ENCODE measurements at regions not wholly inside any gene's neighbourhood (a gene's known extent, or its start where the extent isn't known, plus 50 kb on each side); places are given as distances from the start of the nearest gene placed in this dataset.
"Not testable (repeated sequence)": the region's sequence is repeated elsewhere in the genome, so short reads cannot be mapped to it uniquely, and the experiment has no call there.

GRCh38 chr2:43001055-43001378 lies 208.6 kb upstream of the HAAO start:
- H3K4me1 ChIP-seq (ENCODE audit: control insufficient read depth in 2 of 2, insufficient read depth in 2 of 2, low read length in 2 of 2), result peaks cover 9 to 20% of the 10 kb centered on the region in 2 donors
- no peaks in the 10 kb centered on the region for H3K9me3 ChIP-seq (ENCODE audit: control insufficient read depth in 2 of 2, insufficient read depth in 1 of 2, low read length in 1 of 2)
- H3K36me3 ChIP-seq (ENCODE audit: control insufficient read depth in 2 of 2, insufficient read depth in 2 of 2, low read length in 1 of 2), result no peaks in the 10 kb centered on the region
- no peak overlapping the region for H3K4me3 ChIP-seq (ENCODE audit: low read length in 2 of 2)
- no peaks in the 10 kb centered on the region for H3K27me3 ChIP-seq (ENCODE audit: control insufficient read depth in 2 of 2, insufficient read depth in 1 of 2, low read length in 1 of 2)
- WGBS, result 99% methylated on average over 4 of the region's 4 CpGs
- DNase-seq (ENCODE audit: low read depth in 6 of 9, low spot score in 9 of 9), result no peak
- H3K27ac ChIP-seq (ENCODE audit: low read depth in 1 of 2, low read length in 1 of 2), result no peak overlapping the region

GRCh38 chr2:43000242-43001054 lies 208.1 kb upstream of the HAAO start:
- no peaks in the 10 kb centered on the region for H3K36me3 ChIP-seq (ENCODE audit: control insufficient read depth in 2 of 2, insufficient read depth in 2 of 2, low read length in 1 of 2)
- peaks cover 4 to 14% of the 10 kb centered on the region in 2 donors for H3K4me1 ChIP-seq (ENCODE audit: control insufficient read depth in 2 of 2, insufficient read depth in 2 of 2, low read length in 2 of 2)
- H3K27me3 ChIP-seq (ENCODE audit: control insufficient read depth in 2 of 2, insufficient read depth in 1 of 2, low read length in 1 of 2), result no peaks in the 10 kb centered on the region
- H3K9me3 ChIP-seq (ENCODE audit: control insufficient read depth in 2 of 2, insufficient read depth in 1 of 2, low read length in 1 of 2), result no peaks in the 10 kb centered on the region
- no peak for DNase-seq (ENCODE audit: low read depth in 6 of 9, low spot score in 9 of 9)
- H3K27ac ChIP-seq (ENCODE audit: low read depth in 1 of 2, low read length in 1 of 2), result no peak overlapping the region
- H3K4me3 ChIP-seq (ENCODE audit: low read length in 2 of 2), result no peak overlapping the region
- WGBS, result 96% methylated on average over 24 of the region's 25 CpGs

GRCh38 chr2:42999856-43000241 lies 207.5 kb upstream of the HAAO start:
- H3K4me1 ChIP-seq (ENCODE audit: control insufficient read depth in 2 of 2, insufficient read depth in 2 of 2, low read length in 2 of 2), result peaks cover 0 to 10% of the 10 kb centered on the region in 2 donors
- no peak overlapping the region for H3K27ac ChIP-seq (ENCODE audit: low read depth in 1 of 2, low read length in 1 of 2)
- H3K27me3 ChIP-seq (ENCODE audit: control insufficient read depth in 2 of 2, insufficient read depth in 1 of 2, low read length in 1 of 2), result no peaks in the 10 kb centered on the region
- DNase-seq (ENCODE audit: low read depth in 6 of 9, low spot score in 9 of 9), result no peak
- no peaks in the 10 kb centered on the region for H3K36me3 ChIP-seq (ENCODE audit: control insufficient read depth in 2 of 2, insufficient read depth in 2 of 2, low read length in 1 of 2)
- H3K9me3 ChIP-seq (ENCODE audit: control insufficient read depth in 2 of 2, insufficient read depth in 1 of 2, low read length in 1 of 2), result no peaks in the 10 kb centered on the region
- no peak overlapping the region for H3K4me3 ChIP-seq (ENCODE audit: low read length in 2 of 2)
- WGBS, result 98% methylated on average over 7 of the region's 7 CpGs

- H3K9me3 ChIP-seq (ENCODE audit: control insufficient read depth in 2 of 2, insufficient read depth in 1 of 2, low read length in 1 of 2), result no peaks in the 10 kb centered on the region
- H3K27me3 ChIP-seq (ENCODE audit: control insufficient read depth in 2 of 2, insufficient read depth in 1 of 2, low read length in 1 of 2), result no peaks in the 10 kb centered on the region
- H3K4me3 ChIP-seq (ENCODE audit: low read length in 2 of 2), result no peak overlapping the region
- no peak overlapping the region for H3K27ac ChIP-seq (ENCODE audit: low read depth in 1 of 2, low read length in 1 of 2)
- DNase-seq (ENCODE audit: low read depth in 6 of 9, low spot score in 9 of 9), result no peak
- peaks cover 0 to 6% of the 10 kb centered on the region in 2 donors for H3K4me1 ChIP-seq (ENCODE audit: control insufficient read depth in 2 of 2, insufficient read depth in 2 of 2, low read length in 2 of 2)
- H3K36me3 ChIP-seq (ENCODE audit: control insufficient read depth in 2 of 2, insufficient read depth in 2 of 2, low read length in 1 of 2), result no peaks in the 10 kb centered on the region
- WGBS, result 99% methylated on average over 5 of the region's 5 CpGs
These were observed 207.0 kb upstream of the HAAO start for GRCh38 chr2:42999391-42999841.

- 99% methylated on average over 10 of the region's 10 CpGs for WGBS
- H3K4me1 ChIP-seq (ENCODE audit: control insufficient read depth in 2 of 2, insufficient read depth in 2 of 2, low read length in 2 of 2), result peaks cover 0 to 5% of the 10 kb centered on the region in 2 donors
- H3K4me3 ChIP-seq (ENCODE audit: low read length in 2 of 2), result no peak overlapping the region
- H3K27ac ChIP-seq (ENCODE audit: low read depth in 1 of 2, low read length in 1 of 2), result no peak overlapping the region
- no peak for DNase-seq (ENCODE audit: low read depth in 6 of 9, low spot score in 9 of 9)
- no peaks in the 10 kb centered on the region for H3K27me3 ChIP-seq (ENCODE audit: control insufficient read depth in 2 of 2, insufficient read depth in 1 of 2, low read length in 1 of 2)
- H3K36me3 ChIP-seq (ENCODE audit: control insufficient read depth in 2 of 2, insufficient read depth in 2 of 2, low read length in 1 of 2), result no peaks in the 10 kb centered on the region
- no peaks in the 10 kb centered on the region for H3K9me3 ChIP-seq (ENCODE audit: control insufficient read depth in 2 of 2, insufficient read depth in 1 of 2, low read length in 1 of 2)
These were observed 206.3 kb upstream of the HAAO start for GRCh38 chr2:42998721-42999120.

GRCh38 chr2:42996528-42996927 lies 204.1 kb upstream of the HAAO start:
- Histone ChIP-seq H3K36me3 (ENCODE audit: control insufficient read depth in 2 of 2, insufficient read depth in 2 of 2, low read length in 1 of 2) (no peaks in the 10 kb centered on the region), H3K4me3 (ENCODE audit: low read length in 2 of 2) (no peak overlapping the region), H3K27ac (ENCODE audit: low read depth in 1 of 2, low read length in 1 of 2) (no peak overlapping the region), H3K27me3 (ENCODE audit: control insufficient read depth in 2 of 2, insufficient read depth in 1 of 2, low read length in 1 of 2) (no peaks in the 10 kb centered on the region), H3K9me3 (ENCODE audit: control insufficient read depth in 2 of 2, insufficient read depth in 1 of 2, low read length in 1 of 2) (no peaks in the 10 kb centered on the region), H3K4me1 (ENCODE audit: control insufficient read depth in 2 of 2, insufficient read depth in 2 of 2, low read length in 2 of 2) (peaks cover 0 to 5% of the 10 kb centered on the region in 2 donors)
- no peak for DNase-seq (ENCODE audit: low read depth in 6 of 9, low spot score in 9 of 9)
- 97% methylated on average over 4 of the region's 4 CpGs for WGBS

- WGBS, result 100% methylated on average over 1 of the region's 1 CpG
- H3K27me3 ChIP-seq (ENCODE audit: control insufficient read depth in 2 of 2, insufficient read depth in 1 of 2, low read length in 1 of 2), result no peaks in the 10 kb centered on the region
- H3K27ac ChIP-seq (ENCODE audit: low read depth in 1 of 2, low read length in 1 of 2), result no peak overlapping the region
- no peak overlapping the region for H3K4me3 ChIP-seq (ENCODE audit: low read length in 2 of 2)
- H3K4me1 ChIP-seq (ENCODE audit: control insufficient read depth in 2 of 2, insufficient read depth in 2 of 2, low read length in 2 of 2), result peaks cover 0 to 5% of the 10 kb centered on the region in 2 donors
- no peak for DNase-seq (ENCODE audit: low read depth in 6 of 9, low spot score in 9 of 9)
- no peaks in the 10 kb centered on the region for H3K9me3 ChIP-seq (ENCODE audit: control insufficient read depth in 2 of 2, insufficient read depth in 1 of 2, low read length in 1 of 2)
- no peaks in the 10 kb centered on the region for H3K36me3 ChIP-seq (ENCODE audit: control insufficient read depth in 2 of 2, insufficient read depth in 2 of 2, low read length in 1 of 2)
These were observed 203.5 kb upstream of the HAAO start for GRCh38 chr2:42995752-42996422.

GRCh38 chr2:42989283-42990081 lies 197.1 kb upstream of the HAAO start:
- H3K27ac ChIP-seq (ENCODE audit: low read depth in 1 of 2, low read length in 1 of 2); DNase-seq (ENCODE audit: low read depth in 6 of 9, low spot score in 9 of 9); H3K36me3 ChIP-seq (ENCODE audit: control insufficient read depth in 2 of 2, insufficient read depth in 2 of 2, low read length in 1 of 2); H3K4me3 ChIP-seq (ENCODE audit: low read length in 2 of 2); H3K4me1 ChIP-seq (ENCODE audit: control insufficient read depth in 2 of 2, insufficient read depth in 2 of 2, low read length in 2 of 2); H3K27me3 ChIP-seq (ENCODE audit: control insufficient read depth in 2 of 2, insufficient read depth in 1 of 2, low read length in 1 of 2); H3K9me3 ChIP-seq (ENCODE audit: control insufficient read depth in 2 of 2, insufficient read depth in 1 of 2, low read length in 1 of 2): not testable (repeated sequence)
- 93% methylated on average over 29 of the region's 37 CpGs for WGBS

GRCh38 chr2:42988055-42988454 lies 195.7 kb upstream of the HAAO start:
- not testable (repeated sequence) for H3K4me1 ChIP-seq (ENCODE audit: control insufficient read depth in 2 of 2, insufficient read depth in 2 of 2, low read length in 2 of 2); H3K27ac ChIP-seq (ENCODE audit: low read depth in 1 of 2, low read length in 1 of 2); H3K27me3 ChIP-seq (ENCODE audit: control insufficient read depth in 2 of 2, insufficient read depth in 1 of 2, low read length in 1 of 2); H3K36me3 ChIP-seq (ENCODE audit: control insufficient read depth in 2 of 2, insufficient read depth in 2 of 2, low read length in 1 of 2); H3K4me3 ChIP-seq (ENCODE audit: low read length in 2 of 2); H3K9me3 ChIP-seq (ENCODE audit: control insufficient read depth in 2 of 2, insufficient read depth in 1 of 2, low read length in 1 of 2); DNase-seq (ENCODE audit: low read depth in 6 of 9, low spot score in 9 of 9)
- WGBS, result 87% methylated on average over 4 of the region's 4 CpGs

All from thymus (tissue), 11 donors.